ENCODE measurements at regions not wholly inside any gene's neighbourhood (a gene's known extent, or its start where the extent isn't known, plus 50 kb on each side); places are given as distances from the start of the nearest gene placed in this dataset.

GRCh38 chr2:67048314-67048713 lies 348.8 kb upstream of the ETAA1 start:
- DNase-seq: no peak

- no peak for DNase-seq
These were observed 346.5 kb upstream of the ETAA1 start for GRCh38 chr2:67050622-67051021.

GRCh38 chr2:67054728-67055127 lies 342.4 kb upstream of the ETAA1 start:
- DNase-seq: no peak

- DNase-seq: no peak
These were observed 341.5 kb upstream of the ETAA1 start for GRCh38 chr2:67055387-67056304.

- no peak for DNase-seq
These were observed 340.0 kb upstream of the ETAA1 start for GRCh38 chr2:67057123-67057522.

GRCh38 chr2:67057901-67058703 lies 339.0 kb upstream of the ETAA1 start:
- peak in 1 of 14 donors; percentile 40 for DNase-seq

GRCh38 chr2:67065046-67065445 lies 332.1 kb upstream of the ETAA1 start:
- no peak for DNase-seq

- DNase-seq: no peak
These were observed 330.4 kb upstream of the ETAA1 start for GRCh38 chr2:67066782-67067181.

GRCh38 chr2:67067656-67068055 lies 329.5 kb upstream of the ETAA1 start:
- no peak for DNase-seq

- no peak for DNase-seq
These were observed 326.3 kb upstream of the ETAA1 start for GRCh38 chr2:67070826-67071225.

- DNase-seq: no peak
These were observed 322.1 kb upstream of the ETAA1 start for GRCh38 chr2:67075056-67075455.

GRCh38 chr2:67075530-67076238 lies 321.4 kb upstream of the ETAA1 start:
- no peak for DNase-seq

- DNase-seq: no peak
These were observed 320.9 kb upstream of the ETAA1 start for GRCh38 chr2:67076239-67076624.

GRCh38 chr2:67079729-67080128 lies 317.4 kb upstream of the ETAA1 start:
- no peak for DNase-seq

- no peak for DNase-seq
These were observed 314.3 kb upstream of the ETAA1 start for GRCh38 chr2:67082813-67083212.

- DNase-seq: no peak
These were observed 313.2 kb upstream of the ETAA1 start for GRCh38 chr2:67083951-67084350.

- DNase-seq: no peak
These were observed 312.0 kb upstream of the ETAA1 start for GRCh38 chr2:67085146-67085545.

- DNase-seq: no peak
These were observed 305.5 kb upstream of the ETAA1 start for GRCh38 chr2:67091681-67092080.

- no peak for DNase-seq
These were observed 302.0 kb upstream of the ETAA1 start for GRCh38 chr2:67095121-67095520.

- DNase-seq: no peak
These were observed 300.2 kb upstream of the ETAA1 start for GRCh38 chr2:67096886-67097285.

- no peak for DNase-seq
These were observed 294.0 kb upstream of the ETAA1 start for GRCh38 chr2:67103157-67103556.

- peak in 1 of 14 donors; percentile 29 for DNase-seq
These were observed 288.9 kb upstream of the ETAA1 start for GRCh38 chr2:67108231-67108630.

GRCh38 chr2:67124531-67124930 lies 272.6 kb upstream of the ETAA1 start:
- DNase-seq: no peak

All from C1 segment of cervical spinal cord (tissue), 14 donors.